GM20000 (cell line): ENCODE measurements at regions not wholly inside any gene's neighbourhood (a gene's known extent, or its start where the extent isn't known, plus 50 kb on each side); places are given as distances from the start of the nearest gene placed in this dataset.

Experiments used
- DNase-seq: peaks from one replicate; pipeline ENCODE4 v3.0.0; 2012; ENCODE audit warnings: low spot score
- CTCF ChIP-seq: IDR thresholded peaks from 2 replicates; pipeline ENCODE4 v1.5.1; 2012; ENCODE audit warnings: mild to moderate bottlenecking, control low read depth; ENCODE audit errors: extremely low read depth, missing control alignments

DNA sequence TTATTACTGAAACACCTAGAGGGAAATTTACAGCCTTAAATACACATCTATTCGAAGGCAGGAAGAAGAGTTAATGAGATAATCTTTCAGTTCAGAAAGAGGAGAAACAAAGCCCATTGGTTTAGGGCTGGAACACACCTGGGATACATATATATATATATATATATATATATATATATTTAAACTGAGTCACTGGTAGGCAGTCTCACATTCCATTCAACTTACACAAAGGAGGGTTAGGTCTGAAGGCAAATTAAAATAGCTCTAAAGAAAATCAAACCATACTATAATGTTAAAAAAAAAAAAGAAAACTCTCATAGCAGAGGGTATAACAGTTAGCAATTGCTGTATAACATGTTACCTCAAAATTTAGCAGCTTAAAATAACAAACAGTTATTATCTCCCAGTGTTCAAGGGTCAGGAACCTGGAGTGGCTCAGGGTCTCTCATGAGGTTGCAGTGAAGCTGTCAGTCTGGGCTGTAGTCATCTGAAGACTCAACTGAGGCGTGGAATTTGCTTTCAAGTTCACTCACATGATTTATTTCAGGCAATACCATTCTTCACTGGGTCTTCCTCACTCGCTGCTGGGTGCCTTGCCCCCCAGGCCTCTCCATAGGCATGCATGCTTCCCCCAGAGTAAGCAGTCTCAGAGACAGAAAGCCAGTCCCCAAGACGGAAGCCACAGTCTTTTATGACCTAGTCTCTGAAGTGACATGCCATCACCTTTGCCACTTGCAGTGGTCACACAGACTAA is 332.8 kb downstream of the NSG2 start:
- no peak for TF ChIP-seq CTCF
- no peak for DNase-seq

GRCh38 chr5:174380311-174380710 is 334.8 kb downstream of the NSG2 start:
- no peak for DNase-seq
- TF ChIP-seq CTCF: no peak

GRCh38 chr5:174381241-174381640 is 335.7 kb downstream of the NSG2 start:
- DNase-seq: no peak
- no peak for TF ChIP-seq CTCF

- DNase-seq: no peak
- TF ChIP-seq CTCF: no peak
Observed at GRCh38 chr5:174383210-174384167, 338.0 kb downstream of the NSG2 start.

DNA sequence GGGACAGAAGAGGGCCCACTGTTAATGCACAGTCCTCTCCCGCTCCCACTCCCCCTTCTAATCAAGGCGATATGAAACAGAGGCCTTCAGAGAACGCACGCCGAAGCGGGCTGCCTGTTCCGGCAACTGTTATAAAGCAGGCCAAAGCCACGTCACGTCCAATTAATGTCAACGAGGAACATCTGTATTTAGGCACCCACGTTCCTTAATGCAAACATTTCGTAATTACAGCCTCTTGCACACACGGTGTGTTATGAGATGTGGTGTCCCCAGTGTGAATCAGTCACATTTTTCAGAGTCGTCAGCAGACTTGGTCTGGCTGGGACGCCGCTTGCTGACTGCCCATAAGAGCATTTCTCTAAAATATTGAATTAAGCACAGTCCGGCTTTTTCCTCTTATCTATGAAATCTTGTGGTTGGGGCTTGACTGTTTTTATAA is 339.0 kb downstream of the NSG2 start:
- no peak for DNase-seq
- TF ChIP-seq CTCF: no peak

GRCh38 chr5:174386306-174386705 is 338.1 kb upstream of the MSX2 start:
- no peak for DNase-seq
- TF ChIP-seq CTCF: no peak

- no peak for DNase-seq
- TF ChIP-seq CTCF: no peak
Observed at GRCh38 chr5:174386846-174387245, 337.5 kb upstream of the MSX2 start.
